H9 (cell line): ENCODE measurements at regions not wholly inside any gene's neighbourhood (a gene's known extent, or its start where the extent isn't known, plus 50 kb on each side); places are given as distances from the start of the nearest gene placed in this dataset.

Experiments used
- DNase-seq: peaks from one replicate; pipeline ENCODE4 v3.0.0-alpha.2; 2017
- H2AFZ ChIP-seq: one replicate; pipeline ENCODE4 v1.6.1; 2013; ENCODE audit warnings: mild to moderate bottlenecking, low read length, control low read depth, moderate library complexity
- H2AK5ac ChIP-seq: 2 replicates; pipeline ENCODE4 v1.6.1; 2013; ENCODE audit warnings: low read length, control low read depth, mixed read lengths; ENCODE audit not compliant: insufficient read length
- H2BK120ac ChIP-seq: one replicate; pipeline ENCODE4 v1.6.1; 2013; ENCODE audit warnings: low read depth, mild to moderate bottlenecking, low read length, control low read depth, inconsistent platforms; ENCODE audit not compliant: poor library complexity, severe bottlenecking
- H2BK12ac ChIP-seq: 2 replicates; pipeline ENCODE4 v1.6.1; 2013; ENCODE audit warnings: low read length, control low read depth, mixed read lengths, low read depth; ENCODE audit not compliant: insufficient read length
- H2BK15ac ChIP-seq: 2 replicates; pipeline ENCODE4 v1.6.1; 2013; ENCODE audit warnings: low read depth, low read length, control low read depth
- H2BK20ac ChIP-seq: one replicate; pipeline ENCODE4 v1.6.1; 2013; ENCODE audit warnings: low read depth, mild to moderate bottlenecking, low read length, control low read depth, inconsistent platforms; ENCODE audit not compliant: poor library complexity, severe bottlenecking
- H2BK5ac ChIP-seq: 2 replicates; pipeline ENCODE4 v1.6.1; 2013; ENCODE audit warnings: low read length, control low read depth, mixed read lengths; ENCODE audit not compliant: insufficient read length
- H3K14ac ChIP-seq: 2 replicates; pipeline ENCODE4 v1.6.1; 2013; ENCODE audit warnings: low read length, control low read depth; ENCODE audit not compliant: insufficient read depth
- H3K18ac ChIP-seq: 2 replicates; pipeline ENCODE4 v1.6.1; 2013; ENCODE audit warnings: low read depth, mild to moderate bottlenecking, mixed read lengths, low read length, control low read depth; ENCODE audit not compliant: insufficient read length
- H3K23ac ChIP-seq: 2 replicates; pipeline ENCODE4 v1.6.1; 2013; ENCODE audit warnings: low read length, control low read depth, mixed read lengths, low read depth; ENCODE audit not compliant: insufficient read length
- H3K23me2 ChIP-seq: 2 replicates; pipeline ENCODE4 v1.6.1; 2013; ENCODE audit warnings: low read depth, mild to moderate bottlenecking, mixed read lengths, low read length, control low read depth; ENCODE audit not compliant: insufficient read length, poor library complexity, severe bottlenecking
- H3K27ac ChIP-seq: 2 replicates; pipeline ENCODE4 v1.5.1; 2013; ENCODE audit warnings: low read length, control low read depth, mixed read lengths, low read depth; ENCODE audit not compliant: insufficient read length
- H3K27me3 ChIP-seq: 2 replicates; pipeline ENCODE4 v1.6.1; 2013; ENCODE audit warnings: low read length, control low read depth, inconsistent platforms; ENCODE audit not compliant: insufficient read depth
- H3K4ac ChIP-seq: 2 replicates; pipeline ENCODE4 v1.6.1; 2013; ENCODE audit warnings: low read depth, mild to moderate bottlenecking, control low read depth, inconsistent platforms, low read length, moderate library complexity
- H3K4me1 ChIP-seq: 2 replicates; pipeline ENCODE4 v1.6.1; 2013; ENCODE audit warnings: low read length, control low read depth, inconsistent platforms; ENCODE audit not compliant: insufficient read depth
- H3K4me2 ChIP-seq: 2 replicates; pipeline ENCODE4 v1.6.1; 2013; ENCODE audit warnings: low read length, control low read depth, mixed read lengths; ENCODE audit not compliant: insufficient read length, insufficient read depth
- H3K56ac ChIP-seq: 2 replicates; pipeline ENCODE4 v1.6.1; 2013; ENCODE audit warnings: low read depth, mild to moderate bottlenecking, mixed read lengths, low read length, control low read depth; ENCODE audit not compliant: insufficient read length
- H3K79me1 ChIP-seq: 2 replicates; pipeline ENCODE4 v1.6.1; 2013; ENCODE audit warnings: low read depth, mild to moderate bottlenecking, moderate library complexity, low read length, control low read depth, inconsistent platforms; ENCODE audit not compliant: insufficient read depth, poor library complexity, severe bottlenecking
- H3K79me2 ChIP-seq: 2 replicates; pipeline ENCODE4 v1.6.1; 2013; ENCODE audit warnings: low read length, control low read depth, inconsistent platforms; ENCODE audit not compliant: insufficient read depth
- H3K9ac ChIP-seq: 2 replicates; pipeline ENCODE4 v1.6.1; 2013; ENCODE audit warnings: low read length, control low read depth, mixed read lengths; ENCODE audit not compliant: insufficient read length; ENCODE audit errors: extremely low read depth
- H3K9me3 ChIP-seq: one replicate; pipeline ENCODE4 v1.6.1; 2013; ENCODE audit warnings: low read depth, low read length, inconsistent platforms; ENCODE audit not compliant: control insufficient read depth
- H3T11ph ChIP-seq: one replicate; pipeline ENCODE4 v1.6.1; 2013; ENCODE audit warnings: mild to moderate bottlenecking, low read length, control low read depth, inconsistent platforms
- H4K20me1 ChIP-seq: one replicate; pipeline ENCODE4 v1.6.1; 2013; ENCODE audit not compliant: control insufficient read depth, insufficient read length, insufficient read depth
- H4K5ac ChIP-seq: 2 replicates; pipeline ENCODE4 v1.6.1; 2013; ENCODE audit warnings: low read depth, mild to moderate bottlenecking, mixed read lengths, low read length, control low read depth; ENCODE audit not compliant: insufficient read length
- H4K8ac ChIP-seq: replicated peaks from 2 replicates; pipeline ENCODE4 v1.6.1; 2013; ENCODE audit warnings: low read length, control low read depth, mixed read lengths, low read depth; ENCODE audit not compliant: insufficient read length
- H4K91ac ChIP-seq: 2 replicates; pipeline ENCODE4 v1.6.1; 2013; ENCODE audit warnings: low read depth, mild to moderate bottlenecking, moderate library complexity, mixed read lengths, low read length, control low read depth; ENCODE audit not compliant: insufficient read length
- H3K27ac Mint-ChIP-seq, 3 experiments: 2 replicates in 2 of 3; 3 replicates in 1 of 3; pipeline ENCODE4 v1.8.0; 2020 to 2021; ENCODE audit warnings: mixed read lengths in 3 of 3, mild to moderate bottlenecking in 1 of 3, moderate library complexity in 1 of 3
- H3K27me3 Mint-ChIP-seq: 2 replicates; pipeline ENCODE4 v1.8.0; 2021; ENCODE audit warnings: low read depth, mild to moderate bottlenecking, moderate library complexity, mixed read lengths
- H3K36me3 Mint-ChIP-seq, 3 experiments: 2 replicates in 2 of 3; 3 replicates in 1 of 3; pipeline ENCODE4 v1.8.0; 2020 to 2021; ENCODE audit warnings: low read depth in 3 of 3, mixed read lengths in 3 of 3; ENCODE audit not compliant: insufficient read depth in 1 of 3
- H3K4me1 Mint-ChIP-seq, 2 experiments: 2 replicates each; pipeline ENCODE4 v1.8.0; 2020; ENCODE audit warnings: mixed read lengths in 2 of 2
- H3K4me3 Mint-ChIP-seq, 2 experiments: 2 replicates in 1 of 2; 3 replicates in 1 of 2; pipeline ENCODE4 v1.8.0; 2020 to 2021; ENCODE audit warnings: mild to moderate bottlenecking in 2 of 2, mixed read lengths in 2 of 2, moderate library complexity in 1 of 2
- H3K9me3 Mint-ChIP-seq, 2 experiments: 2 replicates in 1 of 2; 3 replicates in 1 of 2; pipeline ENCODE4 v1.8.0; 2020; ENCODE audit warnings: mild to moderate bottlenecking in 2 of 2, mixed read lengths in 2 of 2, moderate library complexity in 1 of 2
- WGBS: extraction: QIAGEN DNeasy Blood & Tissue Kit; methylation state at CpG from one replicate; pipeline ENCODE4 v1.1.7; 2013; ENCODE audit warnings: missing lambda C conversion rate, low lambda C conversion rate, mixed read lengths; ENCODE audit not compliant: insufficient read length; ENCODE audit errors: extremely low coverage; 5-methylcytosine and 5-hydroxymethylcytosine counted together
- TF ChIP-seq, protein P1 (sequence below): fragments of 200-600 bp; sonication (generic); conservative IDR thresholded peaks from 3 replicates; pipeline ENCODE4 v1.8.0; 2021; ENCODE audit warnings: antibody characterized with exemption, mild to moderate bottlenecking

GRCh38 chr1:81192647-81193642, 607.8 kb upstream of the ADGRL2 start:
- Histone ChIP-seq H3K79me1 (no peaks in the 10 kb centered on the region), H3K9me3 (no peaks in the 10 kb centered on the region), H4K5ac (no peak overlapping the region), H2BK5ac (no peak overlapping the region), H3K9ac (no peak overlapping the region), H2BK20ac (no peak overlapping the region), H3K4me1 (no peaks in the 10 kb centered on the region), H2BK15ac (no peak overlapping the region), H4K20me1 (no peaks in the 10 kb centered on the region), H3K56ac (no peak overlapping the region), H2AK5ac (no peak overlapping the region), H3K27ac (no peak overlapping the region), H3K14ac (no peak overlapping the region), H3K18ac (no peak overlapping the region), H2BK120ac (no peak overlapping the region), H3K27me3 (no peaks in the 10 kb centered on the region), H3K23me2 (no peaks in the 10 kb centered on the region), H4K91ac (no peak overlapping the region), H3T11ph (no peak overlapping the region), H2BK12ac (no peak overlapping the region), H3K4ac (no peak overlapping the region), H3K4me2 (no peak overlapping the region), H4K8ac (no peak overlapping the region), H3K23ac (no peak overlapping the region), H2AFZ (no peak overlapping the region), H3K79me2 (no peaks in the 10 kb centered on the region)
- no peak overlapping the region for H3K27ac Mint-ChIP-seq
- DNase-seq, result no peak
- no peaks in the 10 kb centered on the region for H3K27me3 Mint-ChIP-seq
- H3K36me3 Mint-ChIP-seq, result peaks cover 3 to 7% (median 5%) of the 10 kb centered on the region in 3 experiments; a peak in 6 of 7 replicates
- TF ChIP-seq, protein P1, sequence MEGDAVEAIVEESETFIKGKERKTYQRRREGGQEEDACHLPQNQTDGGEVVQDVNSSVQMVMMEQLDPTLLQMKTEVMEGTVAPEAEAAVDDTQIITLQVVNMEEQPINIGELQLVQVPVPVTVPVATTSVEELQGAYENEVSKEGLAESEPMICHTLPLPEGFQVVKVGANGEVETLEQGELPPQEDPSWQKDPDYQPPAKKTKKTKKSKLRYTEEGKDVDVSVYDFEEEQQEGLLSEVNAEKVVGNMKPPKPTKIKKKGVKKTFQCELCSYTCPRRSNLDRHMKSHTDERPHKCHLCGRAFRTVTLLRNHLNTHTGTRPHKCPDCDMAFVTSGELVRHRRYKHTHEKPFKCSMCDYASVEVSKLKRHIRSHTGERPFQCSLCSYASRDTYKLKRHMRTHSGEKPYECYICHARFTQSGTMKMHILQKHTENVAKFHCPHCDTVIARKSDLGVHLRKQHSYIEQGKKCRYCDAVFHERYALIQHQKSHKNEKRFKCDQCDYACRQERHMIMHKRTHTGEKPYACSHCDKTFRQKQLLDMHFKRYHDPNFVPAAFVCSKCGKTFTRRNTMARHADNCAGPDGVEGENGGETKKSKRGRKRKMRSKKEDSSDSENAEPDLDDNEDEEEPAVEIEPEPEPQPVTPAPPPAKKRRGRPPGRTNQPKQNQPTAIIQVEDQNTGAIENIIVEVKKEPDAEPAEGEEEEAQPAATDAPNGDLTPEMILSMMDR, result no peak
- peaks cover 2% of the 10 kb centered on the region in 2 experiments; a peak in 2 of 5 replicates for H3K9me3 Mint-ChIP-seq
- WGBS, result no CpG with 5 or more reads among the region's 7 CpGs
- H3K4me3 Mint-ChIP-seq, result no peak overlapping the region
- no peaks in the 10 kb centered on the region for H3K4me1 Mint-ChIP-seq
